DMS53 treated with DMSO at 0.1 percent for 48 hours (cell line): ENCODE measurements at regions not wholly inside any gene's neighbourhood (a gene's known extent, or its start where the extent isn't known, plus 50 kb on each side); places are given as distances from the start of the nearest gene placed in this dataset.

Source experiments
- DNase-seq: peaks from one replicate; lab custom pipeline; 2025; ENCODE audit not compliant: unreplicated experiment; lab: John Stamatoyannopoulos, UW

GRCh38 chr6:139494376-139494990 lies 120.0 kb upstream of the CITED2 start:
- DNase-seq = no peak

GRCh38 chr6:139490482-139490881 lies 116.0 kb upstream of the CITED2 start:
- DNase-seq = no peak

- no peak for DNase-seq
Observed at GRCh38 chr6:139486476-139486799, 112.0 kb upstream of the CITED2 start.

GRCh38 chr6:139485742-139486475 lies 111.5 kb upstream of the CITED2 start:
- DNase-seq = no peak

GRCh38 chr6:139485185-139485584 lies 110.7 kb upstream of the CITED2 start:
- no peak for DNase-seq

- no peak for DNase-seq
Observed at GRCh38 chr6:139483079-139483478, 108.6 kb upstream of the CITED2 start.

GRCh38 chr6:139482287-139482686 lies 107.8 kb upstream of the CITED2 start:
- no peak for DNase-seq

GRCh38 chr6:139480356-139481165 lies 106.1 kb upstream of the CITED2 start:
- no peak for DNase-seq

- no peak for DNase-seq
Observed at GRCh38 chr6:139479433-139480222, 105.2 kb upstream of the CITED2 start.

- no peak for DNase-seq
Observed at GRCh38 chr6:139475646-139476045, 101.2 kb upstream of the CITED2 start.

GRCh38 chr6:139475241-139475640 lies 100.8 kb upstream of the CITED2 start:
- no peak for DNase-seq

GRCh38 chr6:139474145-139475108 lies 100.0 kb upstream of the CITED2 start:
- no peak for DNase-seq

- no peak for DNase-seq
Observed at GRCh38 chr6:139473731-139474130, 99.3 kb upstream of the CITED2 start.

- DNase-seq = no peak
Observed at GRCh38 chr6:139473231-139473701, 98.8 kb upstream of the CITED2 start.

- DNase-seq = no peak
Observed at GRCh38 chr6:139472351-139473015, 98.0 kb upstream of the CITED2 start.

- DNase-seq = no peak
Observed at GRCh38 chr6:139470997-139471396, 96.5 kb upstream of the CITED2 start.

- no peak for DNase-seq
Observed at GRCh38 chr6:139468178-139468819, 93.9 kb upstream of the CITED2 start.

GRCh38 chr6:139457476-139457875 lies 83.0 kb upstream of the CITED2 start:
- no peak for DNase-seq
